GM13976 (cell line): ENCODE measurements at regions not wholly inside any gene's neighbourhood (a gene's known extent, or its start where the extent isn't known, plus 50 kb on each side); places are given as distances from the start of the nearest gene placed in this dataset.

Experiments used
- DNase-seq: peaks from one replicate; pipeline ENCODE4 v3.0.0; 2012; ENCODE audit warnings: low spot score
- CTCF ChIP-seq: IDR thresholded peaks from 2 replicates; pipeline ENCODE4 v1.5.1; 2012; ENCODE audit warnings: borderline replicate concordance, mild to moderate bottlenecking; ENCODE audit not compliant: insufficient read depth; ENCODE audit errors: extremely low read depth, missing control alignments, control extremely low read depth
- in situ Hi-C: fragments of 300-500 bp; cut with MboI; formaldehyde crosslinking; loops from one replicate; pipeline ENCODE4 v1.12.0; 2022; ENCODE audit warnings: low sequenced_read_pairs, mixed read lengths, inconsistent platforms; ENCODE audit not compliant: unreplicated experiment

- no peak for DNase-seq
- no peak for TF ChIP-seq CTCF
- in situ Hi-C loops = no loop called here
These were observed 338.9 kb upstream of the IGFBP3 start for GRCh38 chr7:46259947-46260346.

GRCh38 chr7:46257761-46258448, 336.8 kb upstream of the IGFBP3 start:
- no peak for TF ChIP-seq CTCF
- in situ Hi-C loops = no loop called here
- DNase-seq = no peak

GRCh38 chr7:46256870-46257661, 336.0 kb upstream of the IGFBP3 start:
- no peak for DNase-seq
- no peak for TF ChIP-seq CTCF
- in situ Hi-C loops = no loop called here

- TF ChIP-seq CTCF = no peak
- DNase-seq = no peak
These were observed 332.4 kb upstream of the IGFBP3 start for GRCh38 chr7:46253520-46253919.

GRCh38 chr7:46247664-46248063, 326.6 kb upstream of the IGFBP3 start:
- no peak for DNase-seq
- in situ Hi-C loops = loop anchor here (25.0 kb wide), 1 partner anchor 110 kb away; no protein-coding TSS in a partner anchor
- no peak for TF ChIP-seq CTCF

More at GRCh38 chr7:46253520-46253919, 332.4 kb upstream of the IGFBP3 start:
- in situ Hi-C loops = no loop called here

- in situ Hi-C loops = loop anchor here (25.0 kb wide), 1 partner anchor 108 kb away; no protein-coding TSS in a partner anchor
- DNase-seq = no peak
- no peak for TF ChIP-seq CTCF
These were observed 324.6 kb upstream of the IGFBP3 start for GRCh38 chr7:46245586-46246111.
